ENCODE measurements at regions not wholly inside any gene's neighbourhood (a gene's known extent, or its start where the extent isn't known, plus 50 kb on each side); places are given as distances from the start of the nearest gene placed in this dataset.

GRCh38 chr3:118102737-118103136 is 931.9 kb downstream of the IGSF11 start:
- Histone ChIP-seq H3K9ac (no peak overlapping the region), H3K4me3 (ENCODE audit: low read depth, low read length) (no peak overlapping the region), H3K27me3 (ENCODE audit: control insufficient read depth, insufficient read depth, low read length) (no peaks in the 10 kb centered on the region), H3K9me3 (ENCODE audit: control insufficient read depth, low read length) (no peaks in the 10 kb centered on the region), H3K4me1 (no peaks in the 10 kb centered on the region), H2AFZ (no peak overlapping the region), H3K27ac (no peak overlapping the region), H3K36me3 (ENCODE audit: control insufficient read depth, insufficient read depth, low read length) (no peaks in the 10 kb centered on the region), H3K79me2 (no peaks in the 10 kb centered on the region), H3K4me2 (ENCODE audit: low read length) (no peak overlapping the region)
- TF ChIP-seq, protein P1, sequence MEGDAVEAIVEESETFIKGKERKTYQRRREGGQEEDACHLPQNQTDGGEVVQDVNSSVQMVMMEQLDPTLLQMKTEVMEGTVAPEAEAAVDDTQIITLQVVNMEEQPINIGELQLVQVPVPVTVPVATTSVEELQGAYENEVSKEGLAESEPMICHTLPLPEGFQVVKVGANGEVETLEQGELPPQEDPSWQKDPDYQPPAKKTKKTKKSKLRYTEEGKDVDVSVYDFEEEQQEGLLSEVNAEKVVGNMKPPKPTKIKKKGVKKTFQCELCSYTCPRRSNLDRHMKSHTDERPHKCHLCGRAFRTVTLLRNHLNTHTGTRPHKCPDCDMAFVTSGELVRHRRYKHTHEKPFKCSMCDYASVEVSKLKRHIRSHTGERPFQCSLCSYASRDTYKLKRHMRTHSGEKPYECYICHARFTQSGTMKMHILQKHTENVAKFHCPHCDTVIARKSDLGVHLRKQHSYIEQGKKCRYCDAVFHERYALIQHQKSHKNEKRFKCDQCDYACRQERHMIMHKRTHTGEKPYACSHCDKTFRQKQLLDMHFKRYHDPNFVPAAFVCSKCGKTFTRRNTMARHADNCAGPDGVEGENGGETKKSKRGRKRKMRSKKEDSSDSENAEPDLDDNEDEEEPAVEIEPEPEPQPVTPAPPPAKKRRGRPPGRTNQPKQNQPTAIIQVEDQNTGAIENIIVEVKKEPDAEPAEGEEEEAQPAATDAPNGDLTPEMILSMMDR (IDR thresholded peaks at IDR 0.05): no peak

GRCh38 chr3:118108201-118108600 is 926.4 kb downstream of the IGSF11 start:
- TF ChIP-seq, protein P1 (IDR thresholded peaks at IDR 0.05): no peak
- Histone ChIP-seq H3K9me3 (ENCODE audit: control insufficient read depth, low read length) (no peaks in the 10 kb centered on the region), H3K79me2 (no peaks in the 10 kb centered on the region), H3K4me3 (ENCODE audit: low read depth, low read length) (no peak overlapping the region), H2AFZ (no peak overlapping the region), H3K27me3 (ENCODE audit: control insufficient read depth, insufficient read depth, low read length) (no peaks in the 10 kb centered on the region), H3K4me2 (ENCODE audit: low read length) (no peak overlapping the region), H3K36me3 (ENCODE audit: control insufficient read depth, insufficient read depth, low read length) (no peaks in the 10 kb centered on the region), H3K27ac (no peak overlapping the region), H3K9ac (no peak overlapping the region), H3K4me1 (no peaks in the 10 kb centered on the region)

GRCh38 chr3:118108769-118109168 is 925.9 kb downstream of the IGSF11 start:
- no peak overlapping the region for H3K9ac ChIP-seq
- no peak overlapping the region for H3K4me2 ChIP-seq (ENCODE audit: low read length)
- no peaks in the 10 kb centered on the region for H3K27me3 ChIP-seq (ENCODE audit: control insufficient read depth, insufficient read depth, low read length)
- H3K79me2 ChIP-seq: no peaks in the 10 kb centered on the region
- H3K4me1 ChIP-seq: no peaks in the 10 kb centered on the region
- no peak overlapping the region for H2AFZ ChIP-seq
- no peak overlapping the region for H3K27ac ChIP-seq
- no peaks in the 10 kb centered on the region for H3K9me3 ChIP-seq (ENCODE audit: control insufficient read depth, low read length)
- H3K4me3 ChIP-seq (ENCODE audit: low read depth, low read length): no peak overlapping the region
- H3K36me3 ChIP-seq (ENCODE audit: control insufficient read depth, insufficient read depth, low read length): no peaks in the 10 kb centered on the region
- TF ChIP-seq, protein P1 (IDR thresholded peaks at IDR 0.05): no peak

- Histone ChIP-seq H3K27me3 (ENCODE audit: control insufficient read depth, insufficient read depth, low read length) (no peaks in the 10 kb centered on the region), H3K9ac (no peak overlapping the region), H2AFZ (no peak overlapping the region), H3K4me1 (no peaks in the 10 kb centered on the region), H3K79me2 (no peaks in the 10 kb centered on the region), H3K4me3 (ENCODE audit: low read depth, low read length) (no peak overlapping the region), H3K27ac (no peak overlapping the region), H3K4me2 (ENCODE audit: low read length) (no peak overlapping the region), H3K36me3 (ENCODE audit: control insufficient read depth, insufficient read depth, low read length) (no peaks in the 10 kb centered on the region), H3K9me3 (ENCODE audit: control insufficient read depth, low read length) (no peaks in the 10 kb centered on the region)
- TF ChIP-seq, protein P1 (IDR thresholded peaks at IDR 0.05): no peak
Measured at GRCh38 chr3:118110211-118110610, 924.4 kb downstream of the IGSF11 start.

DNA sequence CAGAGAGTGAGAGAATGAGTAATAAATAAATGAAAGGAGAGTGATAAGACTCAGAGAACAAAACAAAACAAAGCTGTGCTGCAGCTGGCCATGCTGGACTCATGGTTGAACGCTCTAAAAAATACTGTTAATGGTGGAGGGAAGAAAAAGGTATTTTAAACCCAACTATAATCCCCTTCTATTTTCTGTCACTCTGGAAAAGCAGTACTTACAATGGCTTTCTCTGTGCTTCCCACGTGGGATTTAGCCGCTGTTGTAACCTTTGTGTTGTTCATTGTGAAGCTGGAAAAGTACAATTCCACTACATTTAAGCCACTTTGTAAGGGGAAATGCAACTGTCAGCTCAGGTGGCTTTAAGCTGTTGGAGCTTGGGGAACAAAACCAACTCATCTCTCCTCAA is 917.7 kb downstream of the IGSF11 start:
- Histone ChIP-seq H3K9ac (no peak overlapping the region), H3K27me3 (ENCODE audit: control insufficient read depth, insufficient read depth, low read length) (no peaks in the 10 kb centered on the region), H3K4me3 (ENCODE audit: low read depth, low read length) (no peak overlapping the region), H3K4me1 (no peaks in the 10 kb centered on the region), H3K4me2 (ENCODE audit: low read length) (no peak overlapping the region), H3K9me3 (ENCODE audit: control insufficient read depth, low read length) (no peaks in the 10 kb centered on the region), H2AFZ (no peak overlapping the region), H3K27ac (no peak overlapping the region), H3K79me2 (no peaks in the 10 kb centered on the region), H3K36me3 (ENCODE audit: control insufficient read depth, insufficient read depth, low read length) (no peaks in the 10 kb centered on the region)
- TF ChIP-seq, protein P1 (IDR thresholded peaks at IDR 0.05): no peak

Data from parathyroid adenoma (tissue), 2 donors.